Suprapubic skin (tissue), 4 donors: ENCODE measurements at regions not wholly inside any gene's neighbourhood (a gene's known extent, or its start where the extent isn't known, plus 50 kb on each side); places are given as distances from the start of the nearest gene placed in this dataset.

Experiments
- POLR2A ChIP-seq, 2 donors: fragments of 450-650 bp; IDR thresholded peaks; one replicate each; pipeline ENCODE4 v1.6.1; 2017; ENCODE audit warnings: antibody characterized with exemption in 2 of 2, mild to moderate bottlenecking in 2 of 2, moderate library complexity in 2 of 2
- POLR2AphosphoS5 ChIP-seq, 3 donors: sonication (generic); formaldehyde crosslinking; IDR thresholded peaks; one replicate each; pipeline ENCODE4 v1.6.1; 2017; ENCODE audit warnings: antibody characterized with exemption in 3 of 3
- TF ChIP-seq, protein P1 (sequence below), 2 donors: fragments of 200-600 bp in 1 of 2; fragments of 450-650 bp in 1 of 2; sonication (generic) in 1 of 2; IDR thresholded peaks; one replicate each; pipeline ENCODE4 v1.5.1; 2016 to 2019; ENCODE audit warnings: antibody characterized with exemption in 2 of 2, mild to moderate bottlenecking in 1 of 2, moderate library complexity in 1 of 2

DNA sequence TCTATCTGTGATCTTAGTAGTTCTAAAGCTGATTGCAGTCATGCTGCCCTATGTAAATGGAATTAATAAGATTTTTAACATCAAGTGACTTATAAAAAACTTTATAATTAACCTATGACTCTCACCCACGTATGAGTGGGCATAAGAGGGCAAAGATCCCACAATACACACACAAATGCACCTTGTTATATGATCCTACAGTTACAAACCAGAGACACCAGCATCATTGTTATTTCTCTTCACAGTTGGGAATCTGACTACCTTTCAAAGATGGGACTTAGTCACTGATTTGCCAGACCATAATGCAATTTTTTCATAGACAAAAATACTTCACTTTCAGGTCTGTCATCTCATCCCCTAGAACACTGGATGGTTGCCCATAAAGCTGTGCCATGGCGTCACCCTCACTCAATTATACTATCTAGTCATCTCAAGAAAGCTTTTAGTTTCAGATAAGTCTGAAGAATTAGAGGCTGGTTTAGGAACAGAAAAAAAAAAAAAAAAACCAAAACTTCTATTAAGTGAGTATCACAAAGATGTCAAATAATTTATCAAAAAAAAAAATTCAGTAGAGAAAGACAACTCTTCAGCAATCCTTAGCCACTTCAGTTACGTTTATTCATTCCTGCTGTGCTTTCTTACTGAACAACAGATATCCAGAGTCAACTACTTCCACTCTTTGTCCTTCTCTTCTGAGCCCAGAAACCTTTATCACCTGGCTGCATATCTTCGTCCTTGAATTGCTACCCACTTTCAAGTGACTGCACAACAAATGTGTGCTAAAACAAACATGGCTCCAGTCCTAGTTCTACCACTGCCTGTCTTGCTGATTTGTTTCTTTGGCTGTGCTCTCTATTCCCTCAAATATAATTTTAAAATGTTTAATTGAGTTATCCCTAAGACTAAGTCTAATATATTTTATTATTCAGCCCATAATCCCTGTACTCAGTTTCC, 175.0 kb upstream of the CHRM2 start:
- TF ChIP-seq, protein P1, sequence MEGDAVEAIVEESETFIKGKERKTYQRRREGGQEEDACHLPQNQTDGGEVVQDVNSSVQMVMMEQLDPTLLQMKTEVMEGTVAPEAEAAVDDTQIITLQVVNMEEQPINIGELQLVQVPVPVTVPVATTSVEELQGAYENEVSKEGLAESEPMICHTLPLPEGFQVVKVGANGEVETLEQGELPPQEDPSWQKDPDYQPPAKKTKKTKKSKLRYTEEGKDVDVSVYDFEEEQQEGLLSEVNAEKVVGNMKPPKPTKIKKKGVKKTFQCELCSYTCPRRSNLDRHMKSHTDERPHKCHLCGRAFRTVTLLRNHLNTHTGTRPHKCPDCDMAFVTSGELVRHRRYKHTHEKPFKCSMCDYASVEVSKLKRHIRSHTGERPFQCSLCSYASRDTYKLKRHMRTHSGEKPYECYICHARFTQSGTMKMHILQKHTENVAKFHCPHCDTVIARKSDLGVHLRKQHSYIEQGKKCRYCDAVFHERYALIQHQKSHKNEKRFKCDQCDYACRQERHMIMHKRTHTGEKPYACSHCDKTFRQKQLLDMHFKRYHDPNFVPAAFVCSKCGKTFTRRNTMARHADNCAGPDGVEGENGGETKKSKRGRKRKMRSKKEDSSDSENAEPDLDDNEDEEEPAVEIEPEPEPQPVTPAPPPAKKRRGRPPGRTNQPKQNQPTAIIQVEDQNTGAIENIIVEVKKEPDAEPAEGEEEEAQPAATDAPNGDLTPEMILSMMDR (IDR thresholded peaks at IDR 0.05): no peak
- TF ChIP-seq POLR2A (IDR thresholded peaks at IDR 0.05) (no peak), POLR2AphosphoS5 (IDR thresholded peaks at IDR 0.05) (no peak)
